Inferior parietal cortex (tissue), 1 donor: ENCODE measurements at regions not wholly inside any gene's neighbourhood (a gene's known extent, or its start where the extent isn't known, plus 50 kb on each side); places are given as distances from the start of the nearest gene placed in this dataset.
"Not testable (repeated sequence)": the region's sequence is repeated elsewhere in the genome, so short reads cannot be mapped to it uniquely, and the experiment has no call there.

Source experiments
- DNase-seq: peaks from one replicate; pipeline ENCODE4 v3.0.0-alpha.2; 2016; ENCODE audit errors: extremely low spot score

- DNase-seq, result no peak
These were observed 1973.9 kb upstream of the FLRT2 start for GRCh38 chr14:83556065-83556464.

GRCh38 chr14:83556746-83557453 is 1973.0 kb upstream of the FLRT2 start:
- no peak for DNase-seq

GRCh38 chr14:83558946-83559345 is 1971.0 kb upstream of the FLRT2 start:
- DNase-seq, result no peak

- no peak for DNase-seq
These were observed 1970.2 kb upstream of the FLRT2 start for GRCh38 chr14:83559721-83560120.

- DNase-seq, result no peak
These were observed 1968.7 kb upstream of the FLRT2 start for GRCh38 chr14:83561261-83561660.

GRCh38 chr14:83566567-83566966 is 1963.4 kb upstream of the FLRT2 start:
- DNase-seq, result no peak

GRCh38 chr14:83568141-83568540 is 1961.8 kb upstream of the FLRT2 start:
- DNase-seq, result no peak

GRCh38 chr14:83575301-83575700 is 1954.6 kb upstream of the FLRT2 start:
- no peak for DNase-seq

GRCh38 chr14:83583201-83583600 is 1946.7 kb upstream of the FLRT2 start:
- DNase-seq, result no peak

- DNase-seq, result no peak
These were observed 1935.1 kb upstream of the FLRT2 start for GRCh38 chr14:83594874-83595273.

- DNase-seq, result no peak
These were observed 1922.3 kb upstream of the FLRT2 start for GRCh38 chr14:83607682-83608081.

- DNase-seq, result no peak
These were observed 1918.5 kb upstream of the FLRT2 start for GRCh38 chr14:83611491-83611890.

- no peak for DNase-seq
These were observed 1918.0 kb upstream of the FLRT2 start for GRCh38 chr14:83611906-83612390.

- no peak for DNase-seq
These were observed 1915.0 kb upstream of the FLRT2 start for GRCh38 chr14:83614956-83615355.

GRCh38 chr14:83624541-83624940 is 1905.4 kb upstream of the FLRT2 start:
- peak; percentile 11 for DNase-seq

- no peak for DNase-seq
These were observed 1897.6 kb upstream of the FLRT2 start for GRCh38 chr14:83632375-83632774.

GRCh38 chr14:83638748-83639504 is 1891.0 kb upstream of the FLRT2 start:
- no peak for DNase-seq

GRCh38 chr14:83639505-83639875 is 1890.5 kb upstream of the FLRT2 start:
- DNase-seq, result not testable (repeated sequence)

GRCh38 chr14:83646228-83646627 is 1883.7 kb upstream of the FLRT2 start:
- DNase-seq, result no peak

- DNase-seq, result no peak
These were observed 1869.3 kb upstream of the FLRT2 start for GRCh38 chr14:83660597-83660996.

GRCh38 chr14:83664389-83664788 is 1865.6 kb upstream of the FLRT2 start:
- no peak for DNase-seq

GRCh38 chr14:83689265-83689664 is 1840.7 kb upstream of the FLRT2 start:
- no peak for DNase-seq

- no peak for DNase-seq
These were observed 1832.8 kb upstream of the FLRT2 start for GRCh38 chr14:83697099-83697498.
